ENCODE measurements at regions not wholly inside any gene's neighbourhood (a gene's known extent, or its start where the extent isn't known, plus 50 kb on each side); places are given as distances from the start of the nearest gene placed in this dataset.

DNA sequence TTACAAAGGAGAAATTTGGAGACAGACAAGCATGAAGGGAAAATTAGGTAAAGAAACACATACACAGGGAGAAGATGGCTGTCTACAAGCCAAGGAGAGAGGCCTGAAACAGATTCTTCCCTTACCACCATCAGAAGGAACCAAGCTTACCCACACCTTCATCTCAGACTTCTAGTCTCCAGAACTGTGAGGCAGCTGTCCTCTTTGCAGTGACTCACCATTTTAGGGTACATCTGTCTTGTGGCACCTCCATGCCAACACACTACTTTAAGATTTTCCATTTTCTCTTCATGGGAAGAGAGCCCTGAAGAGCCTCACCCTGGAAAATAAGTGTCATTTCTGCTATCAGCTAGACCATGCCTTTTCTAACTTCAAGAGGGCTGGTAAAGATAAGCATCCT is 369.3 kb downstream of the FRK start:
- no peaks in the 10 kb centered on the region for H3K27me3 ChIP-seq (ENCODE audit: insufficient read depth, low read length)
- H3F3A ChIP-seq (ENCODE audit: insufficient read depth, low read length) = no peaks in the 10 kb centered on the region
- no peak for TF ChIP-seq EZH2 (IDR thresholded peaks at IDR 0.05; ENCODE audit: borderline replicate concordance, low read length)
- TF ChIP-seq, protein P1, sequence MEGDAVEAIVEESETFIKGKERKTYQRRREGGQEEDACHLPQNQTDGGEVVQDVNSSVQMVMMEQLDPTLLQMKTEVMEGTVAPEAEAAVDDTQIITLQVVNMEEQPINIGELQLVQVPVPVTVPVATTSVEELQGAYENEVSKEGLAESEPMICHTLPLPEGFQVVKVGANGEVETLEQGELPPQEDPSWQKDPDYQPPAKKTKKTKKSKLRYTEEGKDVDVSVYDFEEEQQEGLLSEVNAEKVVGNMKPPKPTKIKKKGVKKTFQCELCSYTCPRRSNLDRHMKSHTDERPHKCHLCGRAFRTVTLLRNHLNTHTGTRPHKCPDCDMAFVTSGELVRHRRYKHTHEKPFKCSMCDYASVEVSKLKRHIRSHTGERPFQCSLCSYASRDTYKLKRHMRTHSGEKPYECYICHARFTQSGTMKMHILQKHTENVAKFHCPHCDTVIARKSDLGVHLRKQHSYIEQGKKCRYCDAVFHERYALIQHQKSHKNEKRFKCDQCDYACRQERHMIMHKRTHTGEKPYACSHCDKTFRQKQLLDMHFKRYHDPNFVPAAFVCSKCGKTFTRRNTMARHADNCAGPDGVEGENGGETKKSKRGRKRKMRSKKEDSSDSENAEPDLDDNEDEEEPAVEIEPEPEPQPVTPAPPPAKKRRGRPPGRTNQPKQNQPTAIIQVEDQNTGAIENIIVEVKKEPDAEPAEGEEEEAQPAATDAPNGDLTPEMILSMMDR (IDR thresholded peaks at IDR 0.05; ENCODE audit: low read length) = no peak
- H3K4me2 ChIP-seq (ENCODE audit: low read length) = no peak overlapping the region
- H2AFZ ChIP-seq (ENCODE audit: low read length) = no peak overlapping the region
- no peaks in the 10 kb centered on the region for H3K36me3 ChIP-seq (ENCODE audit: insufficient read depth, low read length)
- H3K79me2 ChIP-seq (ENCODE audit: insufficient read depth, low read length) = no peaks in the 10 kb centered on the region
- H3K4me1 ChIP-seq (ENCODE audit: insufficient read depth, low read length, severe bottlenecking) = no peaks in the 10 kb centered on the region
- H3K27ac ChIP-seq (ENCODE audit: low read depth, low read length, poor library complexity, severe bottlenecking) = no peak overlapping the region
- H4K20me1 ChIP-seq (ENCODE audit: insufficient read depth, low read length) = no peaks in the 10 kb centered on the region
- H3K9ac ChIP-seq (ENCODE audit: low read length) = no peak overlapping the region
- H3K9me3 ChIP-seq (ENCODE audit: low read length) = no peaks in the 10 kb centered on the region
- no peak overlapping the region for H3K4me3 ChIP-seq (ENCODE audit: low read depth, low read length, poor library complexity, severe bottlenecking)
- H3K9me2 ChIP-seq (ENCODE audit: low read depth, low read length) = no peaks in the 10 kb centered on the region

DNA sequence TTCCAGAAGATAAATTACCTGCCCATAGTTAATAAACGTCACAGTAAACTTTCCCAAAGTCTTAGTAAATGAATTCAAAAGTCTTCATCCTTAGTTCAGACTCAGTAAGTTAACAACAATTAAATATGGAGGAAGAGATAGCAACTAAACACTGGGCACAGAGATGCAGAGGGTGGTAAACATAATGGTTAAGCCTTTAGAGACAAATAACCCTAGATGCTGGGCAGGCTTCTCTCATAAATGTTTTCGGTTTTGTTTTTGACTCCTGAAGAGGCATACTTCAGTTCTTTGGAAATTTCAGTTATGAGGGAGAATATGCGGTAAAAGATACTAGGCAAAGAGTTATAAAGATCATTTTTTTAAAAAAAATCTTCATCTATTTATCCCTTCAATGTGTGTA is 369.8 kb downstream of the FRK start:
- H3K4me1 ChIP-seq (ENCODE audit: insufficient read depth, low read length, severe bottlenecking) = no peaks in the 10 kb centered on the region
- H3K9me2 ChIP-seq (ENCODE audit: low read depth, low read length) = no peaks in the 10 kb centered on the region
- no peaks in the 10 kb centered on the region for H3K27me3 ChIP-seq (ENCODE audit: insufficient read depth, low read length)
- no peaks in the 10 kb centered on the region for H3F3A ChIP-seq (ENCODE audit: insufficient read depth, low read length)
- H3K27ac ChIP-seq (ENCODE audit: low read depth, low read length, poor library complexity, severe bottlenecking) = no peak overlapping the region
- H3K36me3 ChIP-seq (ENCODE audit: insufficient read depth, low read length) = no peaks in the 10 kb centered on the region
- no peak overlapping the region for H3K4me3 ChIP-seq (ENCODE audit: low read depth, low read length, poor library complexity, severe bottlenecking)
- H4K20me1 ChIP-seq (ENCODE audit: insufficient read depth, low read length) = no peaks in the 10 kb centered on the region
- H3K9ac ChIP-seq (ENCODE audit: low read length) = no peak overlapping the region
- no peak overlapping the region for H3K4me2 ChIP-seq (ENCODE audit: low read length)
- H3K9me3 ChIP-seq (ENCODE audit: low read length) = no peaks in the 10 kb centered on the region
- no peaks in the 10 kb centered on the region for H3K79me2 ChIP-seq (ENCODE audit: insufficient read depth, low read length)
- no peak for TF ChIP-seq EZH2 (IDR thresholded peaks at IDR 0.05; ENCODE audit: borderline replicate concordance, low read length)
- TF ChIP-seq, protein P1 (IDR thresholded peaks at IDR 0.05; ENCODE audit: low read length) = no peak
- no peak overlapping the region for H2AFZ ChIP-seq (ENCODE audit: low read length)

DNA sequence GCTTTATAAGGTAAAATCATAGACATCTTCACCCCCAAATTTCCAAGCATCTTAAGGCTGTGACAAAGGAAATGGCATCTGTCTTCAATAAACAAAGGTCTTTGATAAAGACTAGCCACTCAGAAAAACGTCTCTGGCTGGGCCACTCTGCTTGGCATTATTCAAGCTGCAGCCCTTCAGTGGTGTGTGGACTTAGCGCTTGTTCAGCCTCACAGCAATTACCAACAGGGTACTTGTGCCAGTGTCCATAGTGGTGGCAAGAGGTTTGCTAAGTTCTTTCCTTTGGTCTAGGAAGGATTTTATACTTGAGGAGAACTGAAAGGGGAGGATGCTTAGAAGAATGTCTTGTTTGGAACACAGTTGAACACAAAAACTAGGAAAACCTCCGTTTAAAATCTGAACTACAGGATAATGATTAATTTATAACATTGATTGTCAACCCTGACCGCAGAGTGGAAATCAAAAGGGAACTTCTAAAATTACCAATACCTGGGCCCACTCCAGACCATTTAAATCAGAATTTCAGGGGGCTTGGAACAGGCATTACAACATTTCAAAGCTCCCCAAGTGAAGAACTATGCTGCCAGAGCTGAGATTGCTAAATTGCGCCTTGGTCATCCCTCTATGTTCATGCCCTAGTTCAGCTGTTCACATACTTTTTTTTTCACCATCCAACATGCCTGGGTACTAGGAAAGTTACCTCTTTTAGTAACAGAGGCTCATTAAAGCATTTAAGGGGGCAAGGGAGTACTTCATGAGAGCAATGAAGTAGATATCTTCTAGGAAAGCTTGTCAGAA is 378.5 kb downstream of the FRK start:
- Histone ChIP-seq H4K20me1 (ENCODE audit: insufficient read depth, low read length) (no peaks in the 10 kb centered on the region), H3K9me2 (ENCODE audit: low read depth, low read length) (no peaks in the 10 kb centered on the region), H3K4me2 (ENCODE audit: low read length) (no peak overlapping the region), H3K9ac (ENCODE audit: low read length) (no peak overlapping the region), H3K27ac (ENCODE audit: low read depth, low read length, poor library complexity, severe bottlenecking) (no peak overlapping the region), H3F3A (ENCODE audit: insufficient read depth, low read length) (no peaks in the 10 kb centered on the region), H3K36me3 (ENCODE audit: insufficient read depth, low read length) (no peaks in the 10 kb centered on the region), H3K79me2 (ENCODE audit: insufficient read depth, low read length) (no peaks in the 10 kb centered on the region), H3K27me3 (ENCODE audit: insufficient read depth, low read length) (no peaks in the 10 kb centered on the region), H3K9me3 (ENCODE audit: low read length) (no peaks in the 10 kb centered on the region), H3K4me3 (ENCODE audit: low read depth, low read length, poor library complexity, severe bottlenecking) (no peak overlapping the region), H3K4me1 (ENCODE audit: insufficient read depth, low read length, severe bottlenecking) (no peaks in the 10 kb centered on the region), H2AFZ (ENCODE audit: low read length) (no peak overlapping the region)
- TF ChIP-seq EZH2 (IDR thresholded peaks at IDR 0.05; ENCODE audit: borderline replicate concordance, low read length) = no peak
- TF ChIP-seq, protein P1 (IDR thresholded peaks at IDR 0.05; ENCODE audit: low read length) = no peak

Measured in OCI-LY1 (cell line).